ENCODE measurements at regions not wholly inside any gene's neighbourhood (a gene's known extent, or its start where the extent isn't known, plus 50 kb on each side); places are given as distances from the start of the nearest gene placed in this dataset.
A peak's percentile ranks its signal among the peaks of the same experiment; 100 is the strongest.

- no peak for DNase-seq (ENCODE audit: low read depth, low spot score)
Observed at GRCh38 chrX:39729981-39730661, 367.6 kb downstream of the BCOR start.

- peak; percentile 99 for DNase-seq (ENCODE audit: low read depth, low spot score)
Observed at GRCh38 chrX:39730662-39731329, 367.0 kb downstream of the BCOR start.

DNA sequence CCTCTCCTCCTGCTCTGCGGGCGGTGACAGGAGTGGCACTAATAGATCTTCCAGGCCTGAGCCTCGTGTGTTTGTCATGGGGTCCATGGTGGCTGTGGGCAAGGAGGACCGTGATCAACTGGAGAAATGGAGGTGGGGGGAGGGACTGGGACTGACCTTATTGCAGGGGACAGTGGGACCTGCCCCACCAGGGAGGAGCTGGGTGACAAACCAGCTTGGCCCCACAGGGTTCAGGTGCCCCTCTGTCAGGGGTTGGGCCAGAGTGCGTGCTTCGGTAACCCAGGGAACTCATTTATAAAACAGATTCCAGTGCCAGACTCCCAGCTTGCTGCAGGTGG, 366.5 kb downstream of the BCOR start:
- DNase-seq (ENCODE audit: low read depth, low spot score), result no peak

DNA sequence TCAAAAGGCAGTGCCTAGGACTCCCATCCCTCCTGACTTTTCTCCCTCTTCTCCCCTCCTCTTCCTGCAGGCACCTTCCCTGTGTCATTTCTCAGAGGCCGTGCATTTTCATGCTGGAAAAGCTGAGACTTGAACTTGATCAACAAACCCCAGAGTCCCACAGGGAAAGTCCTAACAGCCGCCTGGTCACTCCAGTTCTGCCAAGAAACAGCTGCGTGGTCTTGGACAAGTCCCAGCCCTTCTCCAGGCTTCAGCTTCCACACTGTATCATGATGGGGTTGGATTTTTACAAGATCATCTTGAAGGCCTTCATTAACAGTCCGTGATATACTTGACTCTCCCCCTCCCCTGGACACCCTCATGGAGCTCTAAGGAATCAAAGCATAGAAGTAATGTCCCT, 366.0 kb downstream of the BCOR start:
- no peak for DNase-seq (ENCODE audit: low read depth, low spot score)

DNA sequence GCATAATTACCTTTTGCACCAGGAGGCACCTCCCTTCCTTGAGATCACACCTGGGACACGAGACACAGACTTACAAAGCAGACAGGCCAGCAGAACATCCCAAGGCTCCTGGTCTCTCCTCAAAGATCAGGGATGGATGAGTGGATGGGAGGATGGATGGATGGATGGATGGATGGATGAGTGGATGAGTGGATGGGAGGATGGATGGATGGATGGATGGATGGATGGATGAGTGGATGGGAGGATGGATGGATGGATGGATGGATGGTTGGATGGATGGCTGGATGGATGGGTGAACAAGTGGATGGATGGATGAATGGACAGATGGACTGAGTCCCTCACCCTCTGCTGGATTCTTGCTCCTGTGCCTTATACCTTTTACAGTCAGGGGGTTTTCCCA, 364.0 kb downstream of the BCOR start:
- DNase-seq (ENCODE audit: low read depth, low spot score), result no peak

- DNase-seq (ENCODE audit: low read depth, low spot score), result no peak
Observed at GRCh38 chrX:39734174-39734776, 363.5 kb downstream of the BCOR start.

DNA sequence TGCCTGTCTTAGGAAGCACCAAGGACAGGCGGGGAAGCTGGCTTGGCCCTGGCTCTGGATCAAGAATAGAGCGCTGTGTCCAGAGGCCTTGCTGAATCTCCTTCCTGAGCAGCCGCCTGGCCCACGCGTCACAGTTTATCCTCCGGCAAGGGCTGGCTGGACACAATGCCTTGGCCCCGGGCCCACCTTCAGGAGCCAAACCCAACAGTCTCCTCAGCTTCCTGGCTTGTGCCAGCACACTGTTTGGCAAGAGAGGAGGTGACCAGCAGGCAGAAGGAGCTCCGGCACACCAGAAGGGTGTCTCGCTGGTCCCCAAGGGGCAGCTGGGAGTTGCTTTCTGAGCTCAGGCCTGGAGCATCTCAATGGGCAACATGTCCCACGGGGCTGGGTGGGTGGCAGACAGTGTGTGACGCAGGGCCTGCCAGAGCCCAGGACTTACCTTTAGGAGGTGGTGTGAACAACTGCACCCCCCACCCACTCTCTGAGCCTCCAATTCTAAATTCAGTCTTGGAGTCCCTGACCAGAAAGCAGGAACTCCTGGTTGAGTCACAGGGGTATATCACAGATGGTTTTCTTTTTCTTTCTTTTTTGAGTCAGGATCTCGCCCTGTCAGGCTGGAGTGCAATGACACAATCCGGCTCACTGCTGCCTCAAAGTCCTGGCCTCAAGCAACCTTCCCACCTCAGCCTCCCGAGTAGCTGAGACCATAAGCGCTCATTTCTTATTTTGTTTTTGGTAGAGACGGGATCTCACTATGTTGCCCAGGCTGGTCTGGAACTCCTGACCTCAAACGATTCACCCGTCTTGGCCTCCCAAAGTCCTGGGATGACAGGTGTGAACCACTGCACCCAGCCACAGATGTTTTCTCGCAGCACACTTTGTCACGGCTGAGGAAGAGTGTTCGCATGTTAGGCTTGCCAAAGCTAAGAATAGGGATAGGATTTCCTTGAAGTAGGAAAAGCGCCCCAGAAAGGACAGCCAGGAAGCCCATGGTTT, 361.2 kb downstream of the BCOR start:
- DNase-seq (ENCODE audit: low read depth, low spot score), result no peak

GRCh38 chrX:39739585-39739984, 358.2 kb downstream of the BCOR start:
- no peak for DNase-seq (ENCODE audit: low read depth, low spot score)

DNA sequence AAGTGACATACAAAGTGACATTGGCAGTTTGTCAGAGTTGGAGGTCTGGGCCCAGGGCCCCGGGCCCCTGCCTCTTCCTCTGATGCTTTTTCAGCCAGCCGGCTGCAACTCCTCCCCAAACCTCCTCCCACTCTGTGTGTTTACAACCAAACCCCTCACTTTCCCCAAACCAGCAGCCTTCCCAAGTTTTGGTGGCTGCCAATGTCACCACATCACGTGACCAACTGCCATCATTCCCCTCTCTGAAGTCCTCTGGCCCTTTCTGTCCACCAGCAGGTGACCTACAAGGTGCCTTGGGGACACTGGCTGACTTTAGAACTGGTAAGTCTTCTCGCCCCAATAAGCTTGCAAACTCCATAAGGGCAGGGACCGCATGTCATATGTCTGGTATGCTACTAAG, 357.7 kb downstream of the BCOR start:
- no peak for DNase-seq (ENCODE audit: low read depth, low spot score)

GRCh38 chrX:39741904-39742303, 355.9 kb downstream of the BCOR start:
- DNase-seq (ENCODE audit: low read depth, low spot score), result no peak

DNA sequence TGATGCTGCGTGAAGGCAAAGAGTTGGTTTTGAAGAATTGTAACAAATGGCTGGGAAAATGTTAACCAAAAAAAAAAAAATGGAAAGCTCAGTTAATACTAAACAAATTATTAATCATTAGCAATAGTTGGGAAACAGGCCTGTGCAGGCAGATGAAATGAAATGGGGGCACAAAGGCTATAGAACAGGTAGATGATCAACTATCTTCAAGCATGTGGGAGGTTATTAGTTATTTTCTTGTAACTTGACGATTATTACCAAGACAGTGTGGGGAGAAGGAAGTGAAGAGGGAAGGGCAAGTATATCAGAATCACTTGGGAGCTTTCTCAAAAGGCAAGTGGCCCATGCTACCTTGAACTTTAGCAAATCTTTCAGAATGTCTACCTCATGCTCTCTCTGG, 351.9 kb downstream of the BCOR start:
- no peak for DNase-seq (ENCODE audit: low read depth, low spot score)

DNA sequence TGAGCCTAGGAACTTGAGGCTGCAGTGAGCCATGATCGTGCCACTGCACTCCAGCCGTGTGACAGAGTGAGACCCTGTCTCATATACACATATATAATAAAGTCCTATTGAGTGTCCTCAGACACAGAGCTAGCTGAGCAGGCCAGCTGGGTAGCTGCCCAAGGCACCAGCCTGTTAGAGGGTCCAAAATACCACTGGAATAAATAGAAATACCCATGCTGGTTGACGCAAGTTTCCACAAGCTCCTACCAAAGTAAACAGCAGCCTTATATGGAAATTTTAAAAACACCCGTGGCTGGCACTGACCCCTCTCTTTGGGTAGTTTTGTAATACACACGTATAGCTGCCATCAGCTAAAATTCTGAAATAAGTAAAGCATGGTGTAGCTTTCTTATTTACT, 348.6 kb downstream of the BCOR start:
- DNase-seq (ENCODE audit: low read depth, low spot score), result no peak

- DNase-seq (ENCODE audit: low read depth, low spot score), result peak; percentile 60
Observed at GRCh38 chrX:39749728-39750127, 348.0 kb downstream of the BCOR start.

- no peak for DNase-seq (ENCODE audit: low read depth, low spot score)
Observed at GRCh38 chrX:39750256-39750790, 347.4 kb downstream of the BCOR start.

GRCh38 chrX:39750848-39751247, 346.9 kb downstream of the BCOR start:
- no peak for DNase-seq (ENCODE audit: low read depth, low spot score)

- no peak for DNase-seq (ENCODE audit: low read depth, low spot score)
Observed at GRCh38 chrX:39752815-39753214, 344.9 kb downstream of the BCOR start.

GRCh38 chrX:39753293-39753996, 344.3 kb downstream of the BCOR start:
- peak; percentile 86 for DNase-seq (ENCODE audit: low read depth, low spot score)

DNA sequence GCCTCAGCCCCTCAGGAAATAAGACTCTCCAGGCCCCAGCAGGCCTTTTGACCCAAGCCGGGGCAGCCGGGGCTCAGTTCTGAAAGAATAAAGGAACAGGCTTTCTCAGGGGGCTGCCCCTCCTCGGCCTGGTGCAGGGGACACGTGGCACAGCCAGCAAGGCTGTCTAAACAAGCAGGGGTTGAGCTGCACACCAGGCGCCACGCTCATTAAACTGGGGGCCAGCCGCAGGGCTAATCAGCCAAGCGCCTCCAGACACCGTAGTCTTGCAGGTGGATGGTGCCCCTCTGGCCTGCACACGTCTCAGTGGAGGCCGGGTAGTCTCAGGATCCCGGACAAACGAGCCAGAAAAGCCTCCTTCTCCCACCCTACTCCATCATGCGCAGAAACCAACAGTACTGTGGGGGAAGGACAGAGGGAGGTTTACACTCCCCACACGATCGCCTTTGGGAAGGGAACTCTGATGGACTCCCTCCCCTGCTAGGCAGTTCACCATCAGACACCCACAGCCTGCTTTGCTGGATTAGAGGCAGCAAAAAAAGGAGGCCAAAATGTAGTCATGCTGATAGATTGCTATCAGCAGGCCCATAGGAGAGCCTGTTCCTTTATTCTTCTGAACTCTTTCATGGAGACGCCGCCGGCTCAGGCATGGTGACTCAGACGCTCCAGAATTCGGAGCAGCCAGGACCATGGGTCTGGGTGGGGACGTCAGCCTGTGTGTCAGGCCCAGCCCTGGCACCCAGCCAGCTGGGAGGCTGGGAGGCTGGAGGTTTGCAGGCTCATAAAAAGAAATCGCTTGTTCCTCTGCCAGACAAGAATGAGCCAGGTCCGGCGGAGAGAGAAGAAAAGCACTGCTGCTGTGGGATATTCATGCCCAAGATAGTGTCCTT, 342.4 kb downstream of the BCOR start:
- peak; percentile 95 for DNase-seq (ENCODE audit: low read depth, low spot score)

DNA sequence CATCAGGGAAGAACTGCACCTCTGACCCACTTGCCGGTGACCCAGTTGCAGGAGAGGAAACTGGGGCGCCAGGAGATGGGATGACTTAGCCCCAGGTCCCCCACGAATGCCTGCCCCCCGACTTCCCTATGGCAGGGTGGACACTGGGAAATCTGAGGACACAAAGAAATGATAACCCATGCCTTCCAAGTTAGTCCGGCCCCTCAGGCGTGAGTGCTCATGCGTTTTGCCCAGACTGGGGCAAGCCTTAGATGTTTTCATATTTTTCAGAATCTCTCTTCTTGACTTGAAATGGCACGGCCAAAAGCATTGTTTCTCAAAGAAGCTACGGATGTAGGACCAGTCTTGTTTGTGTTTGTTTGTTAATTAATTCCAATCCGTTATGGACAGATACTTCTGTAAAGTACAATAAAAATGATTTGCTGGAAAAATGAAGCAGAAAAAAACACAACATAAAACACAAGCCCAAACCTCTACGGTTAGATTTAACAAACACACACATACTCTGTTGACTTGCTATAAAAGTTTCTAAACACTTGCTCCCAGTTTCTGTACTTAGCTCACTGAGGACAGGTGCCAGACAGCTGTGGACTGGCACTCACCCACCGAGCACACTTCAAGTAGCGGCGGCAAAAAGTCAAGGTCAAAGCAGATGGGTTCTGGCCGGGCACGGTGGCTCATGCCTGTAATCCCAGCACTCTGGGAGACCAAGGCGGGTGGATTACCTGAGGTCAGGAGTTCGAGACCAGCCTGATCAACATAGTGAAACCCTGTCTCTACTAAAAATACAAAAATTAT, 341.5 kb downstream of the BCOR start:
- no peak for DNase-seq (ENCODE audit: low read depth, low spot score)

Measured in ELF-1 (cell line).